Fibroblast of pulmonary artery (primary cell): ENCODE measurements at regions not wholly inside any gene's neighbourhood (a gene's known extent, or its start where the extent isn't known, plus 50 kb on each side); places are given as distances from the start of the nearest gene placed in this dataset.

Experiments
- DNase-seq: peaks from one replicate; pipeline ENCODE4 v3.0.0-alpha.2; 2010; ENCODE audit warnings: low read depth
- H3K4me3 ChIP-seq: replicated peaks from 2 replicates; pipeline ENCODE4 v1.5.1; 2011; ENCODE audit warnings: low read depth, mild to moderate bottlenecking, control low read depth, low read length, moderate library complexity
- TF ChIP-seq, protein P1 (sequence below): IDR thresholded peaks from 2 replicates; pipeline ENCODE4 v1.5.1; 2011; ENCODE audit warnings: mild to moderate bottlenecking, control low read depth, low read length, inconsistent platforms; ENCODE audit errors: missing control alignments

DNA sequence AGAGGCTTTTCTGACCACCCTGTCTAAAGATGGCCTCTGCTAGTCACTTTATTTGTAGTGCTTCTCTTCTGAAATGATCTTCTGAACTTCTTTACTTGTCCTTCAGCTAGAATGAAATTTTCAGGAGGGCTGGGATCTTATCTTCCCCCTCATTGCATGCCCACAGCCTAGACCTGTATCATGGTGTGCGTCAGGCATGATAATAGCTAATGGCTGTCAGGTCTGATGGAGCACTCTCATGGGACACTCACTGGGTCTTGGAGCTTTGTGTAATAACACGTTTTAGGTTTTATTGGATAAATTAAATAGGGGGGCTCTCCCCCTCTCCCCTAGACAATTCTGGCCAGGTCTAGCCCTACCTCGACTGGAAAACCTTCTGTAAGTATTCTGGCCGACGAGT is 97.1 kb upstream of the NRXN3 start:
- no peak for DNase-seq
- TF ChIP-seq, protein P1, sequence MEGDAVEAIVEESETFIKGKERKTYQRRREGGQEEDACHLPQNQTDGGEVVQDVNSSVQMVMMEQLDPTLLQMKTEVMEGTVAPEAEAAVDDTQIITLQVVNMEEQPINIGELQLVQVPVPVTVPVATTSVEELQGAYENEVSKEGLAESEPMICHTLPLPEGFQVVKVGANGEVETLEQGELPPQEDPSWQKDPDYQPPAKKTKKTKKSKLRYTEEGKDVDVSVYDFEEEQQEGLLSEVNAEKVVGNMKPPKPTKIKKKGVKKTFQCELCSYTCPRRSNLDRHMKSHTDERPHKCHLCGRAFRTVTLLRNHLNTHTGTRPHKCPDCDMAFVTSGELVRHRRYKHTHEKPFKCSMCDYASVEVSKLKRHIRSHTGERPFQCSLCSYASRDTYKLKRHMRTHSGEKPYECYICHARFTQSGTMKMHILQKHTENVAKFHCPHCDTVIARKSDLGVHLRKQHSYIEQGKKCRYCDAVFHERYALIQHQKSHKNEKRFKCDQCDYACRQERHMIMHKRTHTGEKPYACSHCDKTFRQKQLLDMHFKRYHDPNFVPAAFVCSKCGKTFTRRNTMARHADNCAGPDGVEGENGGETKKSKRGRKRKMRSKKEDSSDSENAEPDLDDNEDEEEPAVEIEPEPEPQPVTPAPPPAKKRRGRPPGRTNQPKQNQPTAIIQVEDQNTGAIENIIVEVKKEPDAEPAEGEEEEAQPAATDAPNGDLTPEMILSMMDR: no peak
- H3K4me3 ChIP-seq: no peak overlapping the region

DNA sequence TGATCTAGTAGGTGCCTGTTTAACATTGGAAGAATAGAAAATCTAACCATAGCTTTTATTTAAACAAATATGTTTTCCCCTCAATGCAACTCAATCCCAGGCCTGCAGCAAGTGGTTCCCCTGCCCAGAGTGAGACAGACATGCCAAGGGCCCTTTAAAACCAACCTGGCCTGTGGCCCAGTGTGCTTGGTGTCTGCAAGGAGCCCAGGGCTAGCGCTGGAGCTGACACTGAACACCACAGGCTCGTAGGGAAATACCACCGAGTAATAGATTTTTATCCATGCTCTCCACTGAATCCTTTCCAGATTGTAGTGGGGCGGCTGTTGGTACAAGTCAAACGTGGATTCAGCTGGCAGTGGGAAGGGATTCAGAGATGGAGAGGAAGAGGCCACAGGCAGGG is 95.6 kb upstream of the NRXN3 start:
- H3K4me3 ChIP-seq: no peak overlapping the region
- DNase-seq: no peak
- TF ChIP-seq, protein P1: no peak

DNA sequence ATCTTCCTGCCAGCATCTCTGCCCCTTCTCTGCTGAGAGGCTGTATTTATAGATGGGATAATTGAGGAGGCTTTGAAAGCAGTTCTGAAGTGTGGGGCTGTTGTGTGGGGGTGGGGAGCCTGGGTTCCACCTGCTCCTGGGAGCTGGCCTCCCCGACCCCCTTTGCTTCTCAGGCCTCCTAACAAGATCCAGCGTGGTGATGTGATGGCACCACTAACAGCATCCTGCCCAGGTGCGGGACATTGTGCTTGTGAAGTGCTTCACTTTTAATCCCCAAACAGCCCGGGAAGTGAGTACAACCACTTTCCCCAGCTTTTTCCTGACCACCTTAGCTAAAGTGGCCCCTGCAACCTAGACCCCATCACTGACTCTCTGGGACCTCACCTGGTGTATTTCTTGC is 95.1 kb upstream of the NRXN3 start:
- TF ChIP-seq, protein P1: no peak
- H3K4me3 ChIP-seq: no peak overlapping the region
- DNase-seq: no peak

DNA sequence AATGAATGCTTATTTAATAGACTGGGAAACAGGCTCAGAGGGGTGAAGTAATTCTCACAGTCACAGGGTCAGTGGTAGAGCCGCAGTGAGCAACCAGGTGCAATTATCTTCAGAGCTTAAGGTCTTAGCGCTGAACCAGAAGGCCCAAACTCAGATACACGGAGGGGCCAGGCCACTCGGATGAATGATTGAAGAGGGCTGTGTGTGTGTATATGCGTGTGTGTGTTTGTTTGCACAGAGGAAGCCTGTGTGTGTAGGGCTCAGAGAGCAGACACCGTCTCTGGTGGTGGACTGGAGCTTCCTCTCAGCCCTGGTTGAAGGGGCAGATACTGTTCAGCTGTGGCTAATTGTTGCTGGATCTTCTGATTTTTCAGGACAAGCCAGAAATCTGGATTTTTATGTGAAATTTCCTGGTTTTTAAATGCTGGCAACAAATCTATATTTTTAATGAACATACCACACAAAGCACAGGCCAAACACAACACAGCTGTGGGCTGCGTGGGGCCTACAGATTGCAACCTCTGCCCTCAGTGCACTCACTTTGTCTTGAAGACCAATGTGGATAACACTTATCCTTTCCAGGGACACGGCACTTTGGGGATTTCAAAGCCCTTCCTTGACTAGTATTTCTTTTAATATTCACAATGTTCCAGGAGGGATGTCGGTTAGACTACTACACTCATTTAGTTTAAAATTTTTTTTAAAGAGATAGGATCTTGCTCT is 94.5 kb upstream of the NRXN3 start:
- no peak for DNase-seq
- TF ChIP-seq, protein P1: no peak
- H3K4me3 ChIP-seq: no peak overlapping the region

DNA sequence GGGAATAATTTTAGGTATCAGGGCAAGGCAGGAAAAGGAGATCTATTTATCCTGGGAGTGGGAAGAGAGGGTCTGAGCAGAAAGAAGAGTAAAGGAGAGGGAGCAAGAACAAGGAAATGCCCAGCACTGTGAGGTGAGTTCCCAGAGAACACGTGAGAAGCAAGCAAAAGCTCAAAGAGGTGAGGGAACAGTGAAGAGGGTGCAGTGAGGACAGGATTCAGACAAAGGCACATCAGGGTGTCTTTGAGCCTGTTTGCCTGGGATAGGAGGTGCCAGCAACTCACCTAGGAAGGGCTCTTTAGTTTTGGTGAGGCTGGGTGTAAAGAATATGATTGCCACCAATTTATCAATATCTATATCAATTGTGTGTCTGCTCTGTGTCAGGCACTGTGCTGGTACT is 88.9 kb upstream of the NRXN3 start:
- TF ChIP-seq, protein P1: no peak
- H3K4me3 ChIP-seq: no peak overlapping the region
- DNase-seq: no peak

DNA sequence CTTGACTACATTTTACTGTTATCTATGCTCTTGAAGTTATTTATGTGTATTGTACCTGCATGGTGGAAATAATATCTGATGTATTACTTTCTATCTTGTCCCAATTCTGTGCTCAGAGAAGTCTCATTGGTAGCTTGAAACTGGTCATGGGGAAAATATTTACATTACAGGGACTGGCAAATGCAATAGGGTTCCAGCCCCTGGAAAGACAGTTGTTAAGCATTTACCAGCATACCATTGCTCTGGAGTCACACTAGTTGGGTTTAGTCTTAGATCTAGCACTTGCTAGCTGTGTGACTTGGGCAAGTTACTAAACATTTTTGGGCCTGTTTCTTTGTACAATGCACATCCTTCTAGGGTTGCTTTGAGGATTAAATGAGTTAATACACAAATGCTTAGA is 86.3 kb upstream of the NRXN3 start:
- H3K4me3 ChIP-seq: no peak overlapping the region
- TF ChIP-seq, protein P1: no peak
- no peak for DNase-seq

DNA sequence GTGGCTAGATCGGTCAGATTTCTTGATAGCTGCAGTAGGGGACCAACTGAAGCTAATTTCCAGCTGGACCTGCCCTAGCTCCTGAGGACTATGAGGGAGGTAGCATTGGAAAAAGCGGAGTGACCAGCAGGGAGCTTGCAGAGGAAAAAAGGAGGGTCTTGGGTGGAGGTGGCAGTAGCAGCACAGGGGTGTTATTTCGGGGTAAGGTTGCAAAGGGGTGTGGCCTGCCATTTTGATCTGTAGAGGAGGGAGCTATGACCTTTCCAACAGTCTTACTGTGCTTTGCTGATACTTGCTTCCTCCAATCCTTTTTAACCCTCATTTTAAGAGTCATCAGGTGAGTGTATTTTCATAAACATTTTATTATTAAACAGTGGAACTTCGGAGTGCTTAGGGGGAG is 83.8 kb upstream of the NRXN3 start:
- no peak overlapping the region for H3K4me3 ChIP-seq
- DNase-seq: no peak
- TF ChIP-seq, protein P1: no peak
